NCI-H510A treated with DMSO at 0.1 percent for 48 hours (cell line): ENCODE measurements at regions not wholly inside any gene's neighbourhood (a gene's known extent, or its start where the extent isn't known, plus 50 kb on each side); places are given as distances from the start of the nearest gene placed in this dataset.

Experiments used
- DNase-seq: peaks from one replicate; lab custom pipeline; 2025; lab: John Stamatoyannopoulos, UW

DNA sequence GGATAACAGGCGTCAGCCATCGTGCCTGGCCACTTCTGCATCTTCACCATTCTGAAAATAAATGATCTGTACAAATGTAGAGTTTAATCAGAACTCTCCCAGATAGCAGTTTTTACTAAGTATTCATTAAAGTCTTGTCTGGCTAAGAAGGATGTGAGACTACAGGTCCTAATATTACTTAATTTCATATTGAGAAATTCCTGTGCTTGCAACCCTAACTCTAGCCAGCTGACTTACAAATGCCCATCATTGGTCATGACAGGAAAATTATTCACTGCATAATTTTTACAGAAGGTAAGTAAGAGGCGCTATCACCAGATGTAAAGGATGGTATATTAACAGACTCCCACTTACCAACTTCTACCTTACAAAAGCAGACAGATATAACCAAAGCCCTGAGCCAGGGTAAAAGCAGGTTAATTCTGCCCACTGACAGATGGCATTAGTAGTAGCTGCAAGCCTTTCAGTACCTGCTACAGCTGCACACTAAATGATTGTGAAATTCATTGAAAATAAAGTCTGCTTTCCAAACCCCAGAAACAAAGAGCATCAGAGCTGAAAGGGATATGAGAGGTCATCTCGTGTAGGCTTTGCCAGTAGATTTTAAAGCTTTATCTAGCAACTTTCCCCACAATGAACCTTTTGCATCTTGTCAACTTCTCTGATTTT lies 55.9 kb upstream of the FOXN2 start:
- no peak for DNase-seq

DNA sequence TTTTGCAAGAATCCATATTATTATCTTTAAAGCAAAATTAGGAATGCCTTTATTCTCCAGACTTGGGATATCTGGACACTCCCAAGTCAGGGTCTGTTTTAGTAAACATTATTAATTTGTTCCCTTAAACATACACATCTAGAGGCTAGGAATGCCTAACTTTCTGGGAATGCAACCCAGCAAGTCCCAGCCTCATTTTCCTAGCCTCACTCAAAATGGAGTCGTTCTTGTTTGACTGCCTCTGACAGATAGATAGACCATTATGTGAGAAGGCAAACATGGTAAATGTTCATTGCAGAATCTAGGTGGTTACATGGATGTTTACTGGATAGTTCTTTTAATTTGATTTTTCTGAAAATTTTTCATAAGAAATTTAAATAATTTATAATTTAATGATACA lies 54.7 kb upstream of the FOXN2 start:
- no peak for DNase-seq

DNA sequence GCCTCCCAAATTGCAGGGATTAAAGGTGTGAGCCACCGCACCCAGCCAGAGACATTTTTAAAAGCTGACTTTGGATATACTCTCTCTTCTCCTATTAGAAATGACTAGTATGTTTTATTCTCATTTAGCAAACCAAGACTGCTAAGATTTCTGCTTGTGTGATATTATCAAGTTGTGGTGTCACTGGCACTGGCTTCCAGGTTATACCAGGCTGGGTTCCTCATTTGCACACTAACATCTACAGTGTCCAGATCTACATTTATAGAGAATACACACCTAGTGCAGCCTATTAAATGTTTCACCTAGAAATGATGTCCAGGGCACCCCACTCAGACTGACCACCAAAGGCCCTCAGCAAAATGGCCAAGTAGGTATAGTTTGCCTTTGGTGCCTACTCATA lies 49.9 kb upstream of the FOXN2 start:
- no peak for DNase-seq
